Suppressor macrophage (primary cell): ENCODE measurements at regions not wholly inside any gene's neighbourhood (a gene's known extent, or its start where the extent isn't known, plus 50 kb on each side); places are given as distances from the start of the nearest gene placed in this dataset.

ENCODE experiments used
- DNase-seq, 4 experiments: peaks; one replicate each; pipeline ENCODE4 v3.0.0-alpha.2; 2020 to 2022

GRCh38 chr7:90094030-90094429 lies 60.2 kb upstream of the STEAP1 start:
- DNase-seq = no peak
